Bronchial epithelial cell (primary cell): ENCODE measurements at regions not wholly inside any gene's neighbourhood (a gene's known extent, or its start where the extent isn't known, plus 50 kb on each side); places are given as distances from the start of the nearest gene placed in this dataset.
A peak's percentile ranks its signal among the peaks of the same experiment; 100 is the strongest.

Experiments
- DNase-seq: peaks from one replicate; pipeline ENCODE4 v3.0.0-alpha.2; 2010; ENCODE audit warnings: low read depth
- FAIRE-seq: peaks from 2 replicates; lab custom pipeline; 2011; peaks lifted over from hg19 to GRCh38; lab: Jason Lieb, UNC
- H3K27me3 ChIP-seq: 2 replicates; pipeline ENCODE4 v1.5.1; 2011; ENCODE audit warnings: low read length; ENCODE audit not compliant: control insufficient read depth, insufficient read depth
- H3K36me3 ChIP-seq: 2 replicates; pipeline ENCODE4 v1.5.1; 2011; ENCODE audit warnings: low read length; ENCODE audit not compliant: control insufficient read depth, insufficient read depth
- H3K4me3 ChIP-seq: 2 replicates; pipeline ENCODE4 v1.5.1; 2011; ENCODE audit warnings: mild to moderate bottlenecking, low read depth, low read length, control low read depth
- CTCF ChIP-seq: IDR thresholded peaks from 2 replicates; pipeline ENCODE4 v1.5.1; 2011; ENCODE audit warnings: mild to moderate bottlenecking, moderate library complexity, low read length, control low read depth, inconsistent platforms; ENCODE audit not compliant: insufficient read depth, severe bottlenecking

- FAIRE-seq (no peak), DNase-seq (no peak)
- Histone ChIP-seq H3K4me3 (no peak overlapping the region), H3K27me3 (no peaks in the 10 kb centered on the region), H3K36me3 (no peaks in the 10 kb centered on the region)
- TF ChIP-seq CTCF, result no peak
These were observed 136.9 kb downstream of the SCARB1 start for GRCh38 chr12:124726596-124727263.

- FAIRE-seq (no peak), DNase-seq (no peak)
- no peaks in the 10 kb centered on the region for H3K36me3 ChIP-seq
- no peaks in the 10 kb centered on the region for H3K27me3 ChIP-seq
- no peak for TF ChIP-seq CTCF
- H3K4me3 ChIP-seq, result no peak overlapping the region
These were observed 137.9 kb downstream of the SCARB1 start for GRCh38 chr12:124725597-124726237.

- no peaks in the 10 kb centered on the region for H3K27me3 ChIP-seq
- FAIRE-seq, result no peak
These were observed 138.6 kb downstream of the SCARB1 start for GRCh38 chr12:124725099-124725498.

GRCh38 chr12:124722878-124723277 lies 140.8 kb downstream of the SCARB1 start:
- no peaks in the 10 kb centered on the region for H3K27me3 ChIP-seq
- TF ChIP-seq CTCF, result no peak
- DNase-seq (peak; percentile 73), FAIRE-seq (no peak)
- H3K36me3 ChIP-seq, result no peaks in the 10 kb centered on the region
- no peak overlapping the region for H3K4me3 ChIP-seq

More at GRCh38 chr12:124725099-124725498, 138.6 kb downstream of the SCARB1 start:
- no peak for TF ChIP-seq CTCF
- no peak overlapping the region for H3K4me3 ChIP-seq
- no peaks in the 10 kb centered on the region for H3K36me3 ChIP-seq
- DNase-seq, result no peak

- no peak overlapping the region for H3K4me3 ChIP-seq
- FAIRE-seq, result no peak
These were observed 142.0 kb downstream of the SCARB1 start for GRCh38 chr12:124721501-124722162.

More at GRCh38 chr12:124721501-124722162, 142.0 kb downstream of the SCARB1 start:
- Histone ChIP-seq H3K36me3 (no peaks in the 10 kb centered on the region), H3K27me3 (no peaks in the 10 kb centered on the region)
- DNase-seq, result no peak
- no peak for TF ChIP-seq CTCF
